SK-N-SH treated with all-trans-retinoic acid at 6 μM for 48 hours (cell line): ENCODE measurements at regions not wholly inside any gene's neighbourhood (a gene's known extent, or its start where the extent isn't known, plus 50 kb on each side); places are given as distances from the start of the nearest gene placed in this dataset.

Source experiments
- ISL1 ChIP-seq: fragments of 250-450 bp; sonication (Bioruptor Pico); IDR thresholded peaks from 2 replicates; pipeline ENCODE4 v2.1.2; 2022; ENCODE audit warnings: mild to moderate bottlenecking, moderate library complexity
- ZFP30 ChIP-seq: fragments of 450-650 bp; formaldehyde crosslinking; IDR thresholded peaks from 2 replicates; pipeline ENCODE4 v1.5.0; 2022; ENCODE audit warnings: mild to moderate bottlenecking, moderate library complexity
- ZNF70 ChIP-seq: fragments of 450-650 bp; formaldehyde crosslinking; IDR thresholded peaks from 2 replicates; pipeline ENCODE4 v1.5.0; 2020; ENCODE audit warnings: mild to moderate bottlenecking, moderate library complexity
- ZNF8 ChIP-seq: fragments of 450-650 bp; formaldehyde crosslinking; IDR thresholded peaks from 2 replicates; pipeline ENCODE4 v1.5.0; 2020; ENCODE audit warnings: mild to moderate bottlenecking, moderate library complexity
- TF ChIP-seq, protein P1 (sequence below): fragments of 250-450 bp; sonication (Bioruptor Pico); IDR thresholded peaks from 2 replicates; pipeline ENCODE4 v1.8.0; 2020; ENCODE audit warnings: mild to moderate bottlenecking, moderate library complexity, borderline replicate concordance

DNA sequence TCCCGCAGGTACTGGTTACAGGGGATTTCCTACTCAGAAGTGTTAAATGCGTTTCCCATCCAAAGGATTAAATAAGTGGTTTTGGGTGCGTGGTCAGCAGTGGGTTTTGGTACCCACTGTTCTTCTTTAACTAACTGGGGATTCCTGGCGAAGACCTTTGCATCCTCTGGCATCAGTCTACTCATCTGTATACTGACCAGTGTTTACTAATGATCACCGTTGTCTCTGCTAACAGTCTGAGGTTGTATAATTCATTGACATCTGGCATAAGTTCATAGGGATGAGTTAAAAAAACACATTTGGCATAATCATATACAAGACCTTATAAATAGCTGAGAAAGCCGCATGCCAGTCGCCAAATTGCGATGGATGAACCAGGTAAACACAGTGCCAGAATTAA is 339.1 kb downstream of the PMP22 start:
- TF ChIP-seq ISL1 (CRISPR knock-in tag): no peak
- TF ChIP-seq ZNF8 (CRISPR knock-in tag): no peak
- TF ChIP-seq ZFP30 (CRISPR knock-in tag): no peak
- TF ChIP-seq, protein P1, sequence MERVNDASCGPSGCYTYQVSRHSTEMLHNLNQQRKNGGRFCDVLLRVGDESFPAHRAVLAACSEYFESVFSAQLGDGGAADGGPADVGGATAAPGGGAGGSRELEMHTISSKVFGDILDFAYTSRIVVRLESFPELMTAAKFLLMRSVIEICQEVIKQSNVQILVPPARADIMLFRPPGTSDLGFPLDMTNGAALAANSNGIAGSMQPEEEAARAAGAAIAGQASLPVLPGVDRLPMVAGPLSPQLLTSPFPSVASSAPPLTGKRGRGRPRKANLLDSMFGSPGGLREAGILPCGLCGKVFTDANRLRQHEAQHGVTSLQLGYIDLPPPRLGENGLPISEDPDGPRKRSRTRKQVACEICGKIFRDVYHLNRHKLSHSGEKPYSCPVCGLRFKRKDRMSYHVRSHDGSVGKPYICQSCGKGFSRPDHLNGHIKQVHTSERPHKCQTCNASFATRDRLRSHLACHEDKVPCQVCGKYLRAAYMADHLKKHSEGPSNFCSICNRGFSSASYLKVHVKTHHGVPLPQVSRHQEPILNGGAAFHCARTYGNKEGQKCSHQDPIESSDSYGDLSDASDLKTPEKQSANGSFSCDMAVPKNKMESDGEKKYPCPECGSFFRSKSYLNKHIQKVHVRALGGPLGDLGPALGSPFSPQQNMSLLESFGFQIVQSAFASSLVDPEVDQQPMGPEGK: no peak
- no peak for TF ChIP-seq ZNF70 (CRISPR knock-in tag)
